PC-9 (cell line): ENCODE measurements at regions not wholly inside any gene's neighbourhood (a gene's known extent, or its start where the extent isn't known, plus 50 kb on each side); places are given as distances from the start of the nearest gene placed in this dataset.

ENCODE experiments used
- CTCF ChIP-seq: fragments of 200-600 bp; sonication (generic); conservative IDR thresholded peaks from 2 replicates; pipeline ENCODE4 v1.6.1; 2017; ENCODE audit warnings: mixed run types, antibody characterized with exemption, mild to moderate bottlenecking, moderate library complexity
- EZH2 ChIP-seq: fragments of 200-600 bp; sonication (generic); IDR thresholded peaks from 2 replicates; pipeline ENCODE4 v1.8.0; 2017; ENCODE audit warnings: antibody characterized with exemption, low read depth

- TF ChIP-seq CTCF (no peak), EZH2 (no peak)
Observed at GRCh38 chr14:103227094-103227768, 104.0 kb downstream of the TNFAIP2 start.
